Fibroblast of skin of scalp (primary cell): ENCODE measurements at regions not wholly inside any gene's neighbourhood (a gene's known extent, or its start where the extent isn't known, plus 50 kb on each side); places are given as distances from the start of the nearest gene placed in this dataset.

Experiments used
- DNase-seq: peaks from one replicate; pipeline ENCODE4 v3.0.0-alpha.2; 2013

DNA sequence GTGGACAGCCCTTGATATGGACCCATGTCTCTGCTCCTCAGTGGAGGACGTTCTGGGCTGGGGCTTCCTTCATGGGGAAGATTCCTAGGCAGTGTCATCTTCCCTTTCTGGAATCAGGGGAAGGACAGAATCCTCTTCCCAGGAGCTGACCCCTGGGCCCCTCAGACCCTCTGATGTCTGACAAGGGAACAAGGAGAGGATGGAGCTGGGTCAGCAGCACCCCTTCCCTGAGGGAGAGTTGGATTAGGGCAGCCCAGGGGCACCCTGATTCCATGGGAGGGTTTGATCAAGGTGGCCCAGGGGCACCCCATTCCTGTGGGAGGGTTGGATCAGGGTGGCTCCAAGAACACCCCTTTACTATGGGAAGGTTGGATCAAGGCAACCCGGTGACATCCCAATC, 86.5 kb downstream of the ACKR3 start:
- no peak for DNase-seq

DNA sequence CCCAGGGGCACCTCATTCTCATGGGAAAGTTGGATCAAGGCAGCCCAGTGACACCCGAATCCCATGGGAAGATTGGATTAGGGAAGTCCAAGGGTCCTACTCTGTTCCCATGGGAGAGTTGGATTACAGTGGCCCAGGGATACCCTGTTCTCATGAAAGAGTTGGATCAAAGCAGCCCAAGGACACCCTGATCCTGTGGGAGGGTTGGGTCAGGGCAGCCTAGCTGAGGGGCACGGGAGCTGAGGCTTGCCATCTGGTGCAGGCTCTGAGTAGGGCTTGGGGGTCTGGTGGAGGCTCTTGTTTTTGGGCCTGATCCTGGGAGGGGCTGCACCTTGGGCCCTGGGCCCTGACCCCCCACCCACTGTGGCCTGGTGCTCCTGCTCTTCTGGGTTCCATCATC, 87.1 kb downstream of the ACKR3 start:
- DNase-seq: no peak

DNA sequence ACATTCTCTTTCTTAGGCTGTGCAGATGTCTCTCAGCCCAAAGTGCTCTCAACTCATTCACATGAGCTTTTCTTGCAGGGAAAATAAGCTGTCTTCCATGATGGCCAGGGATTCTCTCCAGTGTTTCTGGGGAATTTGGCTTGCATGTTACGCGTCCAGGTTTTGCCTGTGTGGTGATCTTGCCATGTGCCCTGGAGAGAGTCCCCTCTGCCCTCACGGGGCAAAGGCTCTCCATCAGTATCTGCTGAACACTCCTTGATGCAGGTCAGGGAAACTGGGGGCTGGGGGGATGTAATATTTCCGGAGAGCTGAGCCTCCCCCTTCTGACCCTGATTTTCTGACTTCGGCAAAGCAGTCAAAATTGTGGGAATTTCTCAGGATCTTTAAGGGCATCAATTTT, 87.6 kb downstream of the ACKR3 start:
- no peak for DNase-seq

DNA sequence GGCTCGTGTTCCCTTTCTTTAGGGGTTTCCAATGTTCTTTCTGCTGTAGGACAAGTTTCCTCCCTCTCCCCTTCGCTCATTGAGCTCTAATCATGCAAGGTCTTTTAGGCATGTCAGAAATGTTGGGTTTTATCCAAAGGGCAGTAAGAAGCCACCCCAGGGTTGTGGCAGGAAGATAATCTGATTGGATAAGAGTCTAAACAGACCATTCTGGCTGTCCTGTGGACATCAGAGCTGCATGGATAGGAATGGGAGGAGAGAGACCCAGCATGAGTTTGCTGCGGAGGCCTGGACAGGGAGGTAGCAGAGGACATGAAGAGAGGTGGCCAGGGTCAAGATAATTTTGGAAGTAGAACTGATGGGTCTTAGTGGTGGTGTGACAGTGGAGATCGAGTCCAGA, 88.2 kb downstream of the ACKR3 start:
- DNase-seq: peak; percentile 65

DNA sequence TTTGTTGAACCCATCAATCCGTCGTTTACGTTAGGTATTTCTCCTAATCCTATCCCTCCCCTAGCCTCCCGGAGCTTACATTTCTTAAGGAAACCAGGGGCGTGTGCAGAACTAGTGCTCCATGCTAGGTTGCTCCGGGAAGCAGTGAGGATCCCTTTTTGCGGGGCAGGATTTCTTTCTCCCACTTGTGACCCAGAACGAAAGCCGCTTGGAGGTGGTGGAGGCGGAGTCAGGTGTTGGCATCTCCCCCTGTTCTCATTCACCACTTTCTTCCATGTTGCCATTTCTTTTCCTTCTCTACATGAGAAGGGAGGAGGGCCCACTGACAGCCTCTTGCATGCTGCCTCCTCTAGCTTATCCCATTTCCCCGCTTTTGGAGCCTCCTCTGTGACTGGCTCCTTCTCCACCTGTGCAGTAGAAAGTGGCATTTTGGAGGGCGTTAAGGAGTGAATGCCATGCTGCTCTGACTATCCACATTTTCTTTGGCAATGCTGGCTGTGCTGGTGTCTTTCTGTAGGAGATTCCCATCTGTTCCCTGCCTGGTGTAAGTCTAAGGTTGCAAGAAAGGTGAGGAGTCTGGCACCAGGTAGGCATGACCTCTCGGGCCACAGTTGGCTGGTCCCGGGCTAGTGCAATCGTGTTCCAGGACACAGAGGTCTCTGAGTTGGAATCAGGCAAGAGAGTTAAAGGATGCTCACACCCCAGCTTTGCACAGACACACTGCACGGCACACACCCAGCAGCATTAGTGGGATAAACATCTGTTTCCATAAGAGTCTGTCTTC, 89.5 kb downstream of the ACKR3 start:
- DNase-seq: no peak

DNA sequence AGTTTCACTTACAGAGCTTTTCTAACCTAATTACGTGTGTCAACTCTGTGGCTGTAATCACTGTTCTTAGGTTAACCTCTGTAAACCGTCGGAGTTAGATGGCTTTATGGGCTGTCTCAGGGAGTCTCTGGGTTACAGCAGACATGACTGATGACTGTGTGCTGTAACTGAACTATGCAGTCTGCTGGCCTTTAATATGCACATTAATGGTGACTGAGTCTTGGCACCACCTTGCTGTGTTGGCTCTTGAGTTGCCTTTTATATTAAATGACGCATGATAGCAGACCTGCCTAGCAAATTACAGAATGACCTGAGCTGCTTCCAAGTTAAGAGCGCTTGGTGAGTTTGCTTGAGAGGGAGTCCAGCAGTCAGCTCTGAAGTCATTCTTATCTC, 90.1 kb downstream of the ACKR3 start:
- DNase-seq: no peak

DNA sequence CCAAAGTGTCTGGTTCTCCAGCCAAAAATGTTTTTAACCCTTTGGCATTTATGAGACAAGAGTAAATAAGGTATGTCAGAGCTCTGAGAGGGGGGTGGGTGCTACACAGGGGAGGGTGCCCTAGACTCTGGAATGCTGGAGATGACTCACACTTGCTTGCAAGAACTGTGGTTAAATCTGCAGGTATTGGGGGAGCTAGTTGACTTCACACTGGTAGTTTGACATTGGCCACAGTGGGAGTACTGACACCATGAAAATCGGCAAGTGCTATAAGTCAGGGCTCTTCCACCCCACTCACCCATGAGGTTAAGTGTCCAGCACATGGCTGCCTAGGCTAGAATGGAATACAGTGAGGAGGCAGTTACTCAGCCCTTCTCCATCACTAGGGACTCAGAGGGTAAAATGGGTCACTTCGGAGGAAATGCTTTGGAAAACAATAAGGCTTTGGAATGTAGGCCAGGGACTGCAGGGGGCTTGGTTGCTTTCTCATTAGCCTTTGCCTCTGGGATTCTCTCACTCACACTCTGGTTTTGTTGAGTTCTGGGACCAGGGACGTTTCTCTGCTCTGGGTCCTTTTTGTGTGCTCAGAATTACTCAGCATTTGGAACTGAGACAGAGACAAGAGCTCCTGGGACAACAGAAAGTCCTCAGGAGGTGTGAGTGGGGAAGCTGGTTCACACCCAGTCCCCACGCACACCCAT, 91.6 kb downstream of the ACKR3 start:
- peak; percentile 91 for DNase-seq

DNA sequence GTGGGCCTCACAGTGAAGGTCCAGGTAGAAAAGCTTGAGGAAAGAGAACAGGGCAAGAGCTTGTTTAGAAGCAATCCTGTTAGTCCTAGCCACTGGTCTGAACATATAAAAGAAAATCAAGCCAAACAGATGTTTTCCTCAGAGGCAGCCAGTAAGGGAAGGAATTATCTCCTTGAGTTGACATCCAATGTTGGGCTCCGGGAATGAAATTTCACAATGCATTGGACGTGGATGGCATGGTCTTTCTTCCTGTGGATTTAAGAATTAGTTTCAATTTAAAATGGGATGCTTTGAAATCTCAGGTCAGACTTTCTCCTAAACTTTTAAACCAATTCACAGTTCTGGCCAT, 92.1 kb downstream of the ACKR3 start:
- DNase-seq: peak; percentile 54

DNA sequence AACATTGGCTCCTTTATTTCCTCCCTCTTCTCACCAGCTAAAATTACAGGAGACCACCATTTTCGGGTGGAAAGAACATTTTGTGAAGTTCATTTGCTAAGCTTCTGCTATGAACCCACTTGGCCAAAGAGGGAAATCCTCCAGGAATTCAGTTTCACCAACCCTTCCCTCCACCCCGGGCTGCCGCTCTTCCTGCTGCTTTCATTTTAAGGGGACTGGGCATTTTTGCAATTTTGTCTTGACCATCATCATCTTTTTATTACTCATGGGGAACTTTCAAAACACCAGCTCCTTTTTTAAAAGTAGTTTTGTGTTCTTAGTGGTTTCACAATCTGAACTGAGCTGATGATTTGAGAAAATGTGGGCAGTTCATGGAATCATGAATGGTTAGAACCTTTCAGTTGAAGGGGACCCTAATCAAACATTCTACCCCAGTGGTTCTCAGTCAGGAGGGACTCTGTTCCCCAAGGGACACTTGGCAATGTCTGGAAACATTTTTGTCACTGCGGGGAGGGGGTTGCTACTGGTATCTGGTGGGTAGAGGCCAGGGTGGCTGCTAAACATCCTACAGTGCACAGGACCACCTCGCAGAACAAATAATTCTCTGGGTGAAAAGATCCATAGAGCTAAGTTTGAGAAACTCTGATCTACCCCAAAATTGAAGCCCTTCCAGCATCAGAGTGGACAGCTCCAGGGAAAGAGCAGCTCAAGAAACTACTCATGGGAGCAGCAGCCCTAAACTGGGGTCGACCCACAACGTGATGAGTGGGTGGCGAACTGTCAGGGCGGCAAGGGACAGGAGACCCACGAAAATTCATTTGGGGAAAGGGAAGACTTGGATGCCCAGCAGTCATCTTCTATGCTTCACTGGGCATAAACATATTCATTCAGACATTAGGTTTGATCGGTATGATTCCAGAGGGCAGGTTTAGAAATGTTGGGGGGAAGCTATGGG, 92.9 kb downstream of the ACKR3 start:
- peak; percentile 77 for DNase-seq

DNA sequence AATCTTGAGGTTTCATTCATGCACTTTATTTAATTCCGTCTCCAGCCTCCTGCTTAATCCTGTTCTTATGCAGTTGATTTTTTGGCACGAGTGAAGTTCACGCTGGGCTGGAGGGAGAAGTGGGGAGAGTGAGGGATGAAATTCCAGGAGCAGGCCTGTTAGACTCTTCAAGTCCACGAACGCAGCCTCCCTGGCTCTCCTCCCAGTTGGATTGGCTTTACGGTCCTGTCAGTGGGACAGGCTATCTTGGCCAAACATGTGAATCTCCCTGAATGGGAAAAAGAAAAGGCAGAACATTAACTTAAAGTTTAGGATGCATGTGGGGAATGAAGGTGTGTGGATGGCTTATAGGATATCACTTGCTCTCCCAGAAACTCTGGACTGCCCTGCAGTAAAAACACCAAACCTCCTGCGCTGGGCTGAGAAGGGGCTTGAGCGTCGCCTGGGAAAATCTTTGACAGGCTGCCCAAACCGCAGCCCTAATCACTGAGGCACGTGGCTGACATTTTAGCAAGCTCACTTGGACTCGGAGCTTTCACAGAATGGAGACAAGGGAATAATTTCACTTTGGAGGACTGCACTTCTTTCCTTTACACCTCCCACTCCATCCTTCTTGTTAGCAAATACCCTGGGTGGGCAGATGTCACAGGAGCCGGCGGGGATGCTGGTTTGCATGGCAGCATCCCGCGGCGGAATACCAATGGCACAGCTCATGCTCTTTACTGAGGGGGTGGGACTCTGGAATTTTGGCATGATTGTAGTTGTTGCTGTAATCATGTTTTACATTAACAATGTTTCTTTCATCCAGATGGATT, 93.9 kb downstream of the ACKR3 start:
- peak; percentile 93 for DNase-seq

DNA sequence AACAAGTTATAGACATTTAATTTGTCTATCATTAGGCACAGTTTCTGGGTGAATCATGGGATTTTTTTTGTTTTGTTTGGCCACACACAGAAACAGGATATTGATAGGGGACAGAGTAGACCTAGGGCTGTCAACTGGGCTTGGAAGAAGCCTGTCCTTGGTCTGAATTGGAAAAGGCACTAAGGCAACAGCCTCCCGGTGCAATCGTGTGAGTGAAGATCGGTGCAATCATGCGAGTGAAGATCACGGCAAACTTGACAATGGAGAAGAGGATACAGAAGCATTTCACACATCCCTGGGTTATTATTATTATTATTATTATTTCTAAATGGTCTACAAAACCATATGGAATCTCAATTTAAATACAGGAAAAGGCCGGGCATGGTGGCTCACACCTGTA, 94.5 kb downstream of the ACKR3 start:
- DNase-seq: no peak

DNA sequence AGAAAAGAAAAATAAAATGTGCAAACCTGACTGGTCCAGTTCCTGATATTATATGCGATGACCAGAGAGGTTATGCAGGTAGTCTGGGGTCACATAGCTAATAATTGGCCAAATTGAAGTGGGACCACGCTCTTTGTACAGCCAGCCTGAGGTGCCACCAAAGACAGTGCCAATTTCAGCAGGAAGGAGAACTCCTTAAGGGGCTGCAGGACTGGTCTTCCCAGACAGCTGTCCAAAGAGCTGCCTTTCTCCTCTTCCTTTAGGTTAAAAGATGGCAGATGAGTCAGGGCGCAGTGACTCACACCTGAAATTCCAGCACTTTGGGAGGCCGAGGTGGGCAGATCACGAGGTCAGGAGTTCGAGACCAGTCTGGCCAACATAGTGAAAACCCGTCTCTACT, 95.5 kb downstream of the ACKR3 start:
- DNase-seq: no peak

DNA sequence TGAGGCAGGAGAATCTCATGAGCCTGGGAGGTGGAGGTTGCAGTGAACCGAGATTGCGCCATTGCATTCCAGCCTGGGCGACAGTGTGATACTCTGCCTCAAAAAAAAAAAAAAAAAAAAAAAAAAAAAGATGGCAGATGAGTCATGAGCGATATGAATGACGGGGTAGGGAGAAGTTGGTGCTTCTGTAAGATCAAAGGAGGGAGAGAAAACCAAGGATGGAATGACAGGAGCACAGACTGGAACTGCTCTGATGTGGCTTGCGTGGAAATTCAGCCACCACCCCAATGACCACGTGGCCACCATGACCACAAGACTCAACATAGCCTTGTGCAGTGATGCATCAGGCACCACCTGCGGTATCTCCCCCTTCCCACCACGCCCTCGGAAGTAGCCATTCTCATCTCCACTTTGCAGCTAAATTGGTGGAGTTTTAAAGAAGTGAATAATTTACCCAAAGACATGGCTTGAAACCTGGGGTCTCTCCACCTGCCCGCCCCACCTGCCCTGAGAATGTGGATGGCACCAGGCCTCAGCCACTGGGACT, 96.0 kb downstream of the ACKR3 start:
- DNase-seq: peak; percentile 48

DNA sequence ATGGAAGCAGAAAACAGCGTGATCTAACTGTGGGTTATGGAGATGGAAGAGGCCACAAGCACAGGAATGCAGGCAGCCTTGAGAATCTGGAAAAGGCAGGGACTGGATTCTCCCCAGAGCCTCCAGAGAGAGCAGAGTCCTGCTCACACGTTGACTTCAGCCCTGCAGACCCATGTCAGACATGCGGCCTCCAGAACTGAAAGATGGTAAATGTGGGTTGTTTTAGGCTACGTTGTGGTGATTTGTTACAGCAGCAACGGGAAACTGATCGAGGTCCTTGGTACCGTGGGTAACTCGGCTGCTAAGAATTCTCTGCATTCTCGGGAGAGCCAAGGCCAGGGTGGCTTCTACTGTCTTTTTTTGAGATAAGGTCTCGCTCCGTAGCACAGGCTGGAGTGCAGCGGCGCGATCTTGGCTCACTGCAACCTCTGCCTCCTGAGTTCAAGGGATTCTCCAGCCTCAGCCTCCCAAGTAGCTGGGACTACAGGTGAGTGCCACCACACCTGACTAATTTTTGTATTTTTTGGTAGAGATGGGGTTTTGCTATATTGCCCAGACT, 97.1 kb downstream of the ACKR3 start:
- no peak for DNase-seq

DNA sequence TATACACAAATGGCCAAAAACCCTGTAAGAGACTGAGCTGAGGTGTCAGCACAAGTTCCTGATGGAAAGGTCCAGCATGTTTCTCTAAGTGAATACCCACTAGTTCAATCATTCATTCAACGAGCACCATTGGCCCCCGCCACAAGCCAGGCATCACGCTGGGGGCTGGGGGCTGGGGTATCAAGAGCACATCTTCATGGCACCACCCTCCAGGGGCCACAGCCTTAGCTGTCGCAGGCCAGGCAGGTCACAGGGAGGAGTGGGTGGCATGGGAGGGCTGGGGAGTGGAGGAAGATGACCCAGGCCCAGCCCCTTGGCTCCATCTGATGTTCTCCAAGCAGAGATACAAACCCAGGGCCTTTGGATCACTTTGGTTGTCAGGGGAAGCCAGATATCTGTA, 97.9 kb downstream of the ACKR3 start:
- DNase-seq: no peak

DNA sequence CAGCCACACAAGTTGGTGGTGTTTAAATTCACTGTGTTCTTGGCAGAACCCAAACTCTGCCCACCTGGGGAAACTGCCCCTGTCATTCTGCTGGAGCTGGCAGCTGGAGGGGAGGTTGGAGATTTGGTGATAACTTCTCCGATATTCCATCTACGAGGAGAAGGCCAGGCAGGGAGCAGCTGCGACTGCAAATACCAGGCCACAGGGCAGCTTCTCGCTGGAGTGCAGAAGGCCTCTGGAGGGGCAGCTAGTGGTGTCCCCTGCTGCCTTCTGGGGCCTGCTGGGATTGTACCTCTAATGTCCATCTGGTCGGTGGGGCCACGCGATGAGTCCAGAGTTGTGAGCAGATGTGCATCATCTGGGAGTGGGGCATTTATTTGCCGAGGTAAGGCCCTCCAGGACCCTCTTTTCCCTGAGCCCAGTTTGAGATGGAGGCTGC, 98.9 kb downstream of the ACKR3 start:
- no peak for DNase-seq

DNA sequence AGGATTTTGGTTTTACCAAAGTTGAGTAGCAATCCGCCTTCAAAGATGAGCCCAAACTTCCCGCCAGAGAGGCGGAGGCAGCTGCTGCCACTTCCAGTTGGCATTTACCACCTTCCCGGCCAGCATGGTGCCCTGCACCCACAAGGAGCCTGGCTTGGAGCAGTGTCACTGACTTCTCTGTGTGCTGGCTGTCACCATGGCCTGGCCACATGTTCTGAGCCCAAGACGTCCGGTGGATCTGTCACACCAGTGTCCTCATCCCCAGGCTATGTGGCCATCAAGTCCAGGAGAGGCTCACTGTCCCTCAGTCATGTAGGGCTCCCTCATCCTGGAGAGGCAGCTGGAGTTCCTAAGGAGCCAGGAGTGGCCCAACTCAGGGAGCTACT, 100.6 kb downstream of the ACKR3 start:
- DNase-seq: no peak

DNA sequence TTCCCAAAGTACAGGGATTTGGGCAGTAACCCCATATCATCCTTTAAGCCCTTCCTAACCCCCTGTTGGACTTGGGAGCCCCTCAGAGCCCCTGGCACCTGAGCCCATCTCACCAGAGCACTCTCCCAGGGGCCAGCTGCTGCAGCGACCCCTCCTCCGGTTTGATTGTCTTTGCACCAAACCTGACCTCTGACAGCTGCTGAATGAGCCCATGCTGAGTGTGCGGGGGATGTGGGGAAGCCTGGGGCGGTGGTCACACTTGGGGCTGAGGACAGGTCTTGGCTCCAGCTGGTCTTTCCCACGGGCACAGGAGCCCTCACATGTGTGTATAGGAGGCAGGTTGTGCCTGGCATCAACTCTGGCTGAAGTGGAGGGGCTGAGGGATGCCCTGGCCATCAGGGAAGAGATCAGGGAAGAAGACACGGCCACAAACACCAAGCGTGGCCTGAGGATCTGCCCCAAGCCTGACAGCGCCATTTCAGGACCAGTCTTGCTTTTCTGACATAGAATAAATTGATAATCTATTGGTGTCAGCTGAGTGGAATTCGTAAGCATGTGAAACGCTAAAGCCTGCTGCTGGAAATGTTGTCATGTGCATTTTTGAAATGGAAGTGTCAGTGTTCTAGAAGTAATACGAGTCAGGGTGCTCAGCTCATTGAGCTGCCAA, 102.4 kb downstream of the ACKR3 start:
- DNase-seq: no peak

DNA sequence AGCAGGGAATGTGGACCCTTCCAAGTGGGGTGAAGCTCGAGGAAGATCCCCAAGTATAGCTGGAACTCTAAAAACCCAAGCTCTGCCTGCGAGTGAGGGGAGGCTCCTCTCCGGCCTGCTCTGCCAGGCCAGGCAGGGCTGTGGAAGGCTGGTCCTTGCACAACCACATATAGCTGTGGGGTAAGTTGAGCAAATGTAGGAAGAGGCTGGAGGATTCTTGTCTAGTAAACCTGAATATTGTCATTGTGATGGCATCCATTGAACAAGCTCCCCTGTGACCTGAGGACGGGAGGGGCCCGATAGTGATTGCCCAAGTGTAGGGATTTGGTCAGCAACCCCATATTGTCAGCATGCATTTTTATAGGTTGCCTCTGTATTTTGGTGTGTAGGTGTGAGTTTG, 103.0 kb downstream of the ACKR3 start:
- no peak for DNase-seq

DNA sequence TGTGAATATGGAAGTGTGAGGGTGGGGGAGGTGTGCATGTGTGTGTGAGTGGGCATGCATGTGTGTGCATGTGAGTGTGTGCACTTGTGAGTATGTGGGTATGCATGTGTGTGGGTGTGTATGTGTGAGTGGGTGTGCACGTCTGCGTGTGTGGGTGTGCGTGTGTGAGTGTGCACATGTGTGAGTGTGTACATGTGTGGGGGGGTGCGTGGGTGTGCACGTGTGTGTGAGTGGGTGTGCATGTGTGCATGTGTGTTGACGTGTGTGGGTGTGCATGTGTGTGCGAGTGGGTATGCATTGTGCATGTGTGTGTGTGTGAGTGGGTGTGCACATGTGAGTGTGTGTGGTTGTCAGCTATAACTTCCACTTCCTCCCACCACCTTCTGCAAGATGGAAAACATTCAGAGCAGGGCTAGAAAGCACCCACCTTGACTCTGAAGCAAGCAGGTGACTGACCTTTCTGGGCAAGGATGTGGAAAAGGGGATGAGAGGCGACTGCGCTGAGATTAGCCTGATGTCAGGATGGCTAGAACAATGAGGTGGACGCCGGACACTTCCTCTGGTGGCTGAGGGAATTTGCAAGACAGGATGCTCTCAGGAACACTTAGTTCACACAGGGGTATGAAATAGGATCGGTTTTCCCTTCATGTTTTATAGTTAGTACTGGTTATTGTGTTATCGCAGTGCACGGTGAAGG, 103.6 kb downstream of the ACKR3 start:
- no peak for DNase-seq

DNA sequence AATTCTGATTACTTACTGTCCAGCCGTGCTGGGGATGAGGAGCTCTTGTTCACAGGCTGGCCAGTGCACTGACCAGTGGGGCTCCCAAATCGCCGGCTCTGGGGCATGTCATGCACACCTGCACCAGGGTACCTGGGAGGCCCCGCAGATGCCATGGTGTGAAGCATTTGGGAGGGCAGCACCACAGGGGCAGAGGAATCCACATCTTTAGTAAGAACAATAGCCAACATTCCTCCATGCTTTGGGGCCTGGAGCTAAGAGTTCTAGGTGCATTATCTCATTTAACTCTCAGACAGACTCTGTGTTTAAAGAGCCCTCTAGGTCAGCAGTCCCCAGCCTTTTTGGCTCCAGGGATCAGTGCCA, 104.2 kb downstream of the ACKR3 start:
- DNase-seq: no peak
